ENCODE measurements at regions not wholly inside any gene's neighbourhood (a gene's known extent, or its start where the extent isn't known, plus 50 kb on each side); places are given as distances from the start of the nearest gene placed in this dataset.
"Not testable (repeated sequence)": the region's sequence is repeated elsewhere in the genome, so short reads cannot be mapped to it uniquely, and the experiment has no call there.

- Histone ChIP-seq H3K27ac (no peak overlapping the region), H3K4me1 (no peaks in the 10 kb centered on the region), H3K27me3 (peaks cover 0 to 36% (median 0%) of the 10 kb centered on the region in 3 donors), H3K9me3 (no peaks in the 10 kb centered on the region), H3K36me3 (no peaks in the 10 kb centered on the region), H3K4me3 (no peak overlapping the region)
- intact Hi-C loops (cut with DNase I; ENCODE audit: low total_unique reads): no loop called here
- no peak for DNase-seq
- 74 to 83% (median 80%) methylated on average over 16 of the region's 16 CpGs for WGBS, 5 donors
- TF ChIP-seq CTCF (IDR thresholded peaks at IDR 0.05) (no peak), POLR2A (IDR thresholded peaks at IDR 0.05) (no peak), EP300 (IDR thresholded peaks at IDR 0.05) (no peak), POLR2AphosphoS5 (IDR thresholded peaks at IDR 0.05) (no peak)
Observed at GRCh38 chr1:5682626-5683225, 309.5 kb downstream of the NPHP4 start.

GRCh38 chr1:5681654-5682053 lies 310.6 kb downstream of the NPHP4 start:
- no peak overlapping the region for H3K27ac ChIP-seq
- H3K36me3 ChIP-seq: no peaks in the 10 kb centered on the region
- H3K4me1 ChIP-seq: no peaks in the 10 kb centered on the region
- intact Hi-C loops (cut with DNase I; ENCODE audit: low total_unique reads): no loop called here
- H3K9me3 ChIP-seq: no peaks in the 10 kb centered on the region
- no peak for DNase-seq
- 70 to 82% (median 71%) methylated on average over 6 of the region's 6 CpGs for WGBS, 5 donors
- H3K4me3 ChIP-seq: no peak overlapping the region
- TF ChIP-seq POLR2A (IDR thresholded peaks at IDR 0.05): no peak
- TF ChIP-seq EP300 (IDR thresholded peaks at IDR 0.05): no peak
- no peak for TF ChIP-seq CTCF (IDR thresholded peaks at IDR 0.05)
- no peak for TF ChIP-seq POLR2AphosphoS5 (IDR thresholded peaks at IDR 0.05)
- peaks cover 0 to 26% (median 0%) of the 10 kb centered on the region in 3 donors for H3K27me3 ChIP-seq

- peaks cover 0 to 18% (median 0%) of the 10 kb centered on the region in 3 donors for H3K27me3 ChIP-seq
- peaks cover 0 to under 1% (median 0%) of the 10 kb centered on the region in 4 donors for H3K9me3 ChIP-seq
- H3K27ac ChIP-seq: no peak overlapping the region
- H3K36me3 ChIP-seq: no peaks in the 10 kb centered on the region
- 67 to 81% (median 79%) methylated on average over 4 of the region's 4 CpGs for WGBS, 5 donors
- DNase-seq: no peak
- intact Hi-C loops (cut with DNase I; ENCODE audit: low total_unique reads): no loop called here
- H3K4me1 ChIP-seq: no peaks in the 10 kb centered on the region
- TF ChIP-seq CTCF (IDR thresholded peaks at IDR 0.05) (no peak), POLR2A (IDR thresholded peaks at IDR 0.05) (no peak), EP300 (IDR thresholded peaks at IDR 0.05) (no peak), POLR2AphosphoS5 (IDR thresholded peaks at IDR 0.05) (no peak)
- H3K4me3 ChIP-seq: no peak overlapping the region
Observed at GRCh38 chr1:5680600-5680999, 311.6 kb downstream of the NPHP4 start.

- Histone ChIP-seq H3K27me3 (peaks cover 0 to under 1% (median 0%) of the 10 kb centered on the region in 3 donors), H3K9me3 (peaks cover 0 to 10% (median 9%) of the 10 kb centered on the region in 4 donors), H3K27ac (no peak overlapping the region), H3K36me3 (no peaks in the 10 kb centered on the region), H3K4me3 (no peak overlapping the region), H3K4me1 (no peaks in the 10 kb centered on the region)
- 63 to 81% (median 76%) methylated on average over 1 of the region's 1 CpG for WGBS, 5 donors
- TF ChIP-seq EP300 (IDR thresholded peaks at IDR 0.05) (no peak), POLR2A (IDR thresholded peaks at IDR 0.05) (no peak), CTCF (IDR thresholded peaks at IDR 0.05) (no peak), POLR2AphosphoS5 (IDR thresholded peaks at IDR 0.05) (no peak)
- intact Hi-C loops (cut with DNase I; ENCODE audit: low total_unique reads): no loop called here
- DNase-seq: no peak
Observed at GRCh38 chr1:5678759-5679158, 313.5 kb downstream of the NPHP4 start.

- DNase-seq; H3K9me3 ChIP-seq; intact Hi-C loops (cut with DNase I; ENCODE audit: low total_unique reads); H3K36me3 ChIP-seq; H3K27me3 ChIP-seq; H3K27ac ChIP-seq; H3K4me1 ChIP-seq; H3K4me3 ChIP-seq: not testable (repeated sequence)
- WGBS, 5 donors: 26 to 37% (median 28%) methylated on average over 5 of the region's 5 CpGs
Observed at GRCh38 chr1:5672355-5672754, 319.9 kb downstream of the NPHP4 start.
